Colonic mucosa (tissue), 4 donors: ENCODE measurements at regions not wholly inside any gene's neighbourhood (a gene's known extent, or its start where the extent isn't known, plus 50 kb on each side); places are given as distances from the start of the nearest gene placed in this dataset.

Source experiments
- DNase-seq: peaks from one replicate; pipeline ENCODE4 v3.0.0-alpha.2; 2020
- H3K27ac ChIP-seq: fragments of 200-600 bp; one replicate; pipeline ENCODE4 v1.8.0; 2021
- H3K27me3 ChIP-seq: fragments of 200-600 bp; one replicate; pipeline ENCODE4 v1.8.0; 2021
- H3K36me3 ChIP-seq: fragments of 200-600 bp; one replicate; pipeline ENCODE4 v1.8.0; 2021
- H3K4me1 ChIP-seq: fragments of 200-600 bp; one replicate; pipeline ENCODE4 v1.8.0; 2021; ENCODE audit warnings: mild to moderate bottlenecking
- H3K4me3 ChIP-seq: fragments of 200-600 bp; one replicate; pipeline ENCODE4 v1.8.0; 2021
- H3K9ac ChIP-seq, 2 donors: one replicate each; pipeline ENCODE4 v1.7.0; 2013; ENCODE audit warnings: control low read depth in 2 of 2, low read depth in 2 of 2, low read length in 2 of 2
- H3K9me3 ChIP-seq: fragments of 200-600 bp; one replicate; pipeline ENCODE4 v1.8.0; 2021
- intact Hi-C: fragments of 100-400 bp; cut with DNase I; formaldehyde crosslinking; loops from one replicate; pipeline ENCODE4 v1.14.1; 2022
- TF ChIP-seq, protein P1 (sequence below): fragments of 200-600 bp; IDR thresholded peaks from one replicate; pipeline ENCODE4 v1.8.0; 2022; ENCODE audit warnings: antibody characterized with exemption, mild to moderate bottlenecking
- donor health status: healthy.
- donor health status: DM: no; HTN: no; CAD: no.
- donor health status: DM: no; HTN: no; CAD: no.

DNA sequence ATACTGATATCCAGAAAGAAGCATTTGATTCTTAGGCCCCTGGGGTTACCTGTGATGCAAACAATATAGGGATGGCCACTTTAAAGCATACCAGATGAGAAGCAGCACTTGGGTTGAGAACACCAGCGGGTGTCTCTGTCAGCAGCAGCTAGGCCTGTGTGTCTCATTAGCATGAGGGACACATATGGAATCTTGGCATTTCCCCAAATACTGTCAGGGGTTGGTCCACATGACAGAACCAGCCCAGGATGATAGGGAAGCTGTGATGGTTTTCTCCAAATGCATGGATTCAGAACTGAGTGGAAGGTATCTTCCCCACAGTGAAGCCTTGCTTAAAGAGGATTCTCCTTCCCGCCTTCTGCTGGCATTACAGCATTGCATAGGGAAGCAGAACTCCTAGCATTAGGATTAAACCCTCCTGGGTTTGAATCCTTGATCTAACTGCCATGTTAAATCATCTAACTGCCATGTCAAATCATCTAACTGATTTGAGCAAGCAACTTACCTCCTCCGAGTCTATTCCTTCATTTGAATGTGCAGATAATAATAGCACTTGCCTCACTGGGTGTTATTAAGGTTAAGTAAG is 111.5 kb upstream of the WSCD2 start:
- intact Hi-C loops, result no loop called here
- H3K9me3 ChIP-seq, result no peaks in the 10 kb centered on the region
- no peak overlapping the region for H3K27ac ChIP-seq
- no peak overlapping the region for H3K9ac ChIP-seq
- no peaks in the 10 kb centered on the region for H3K36me3 ChIP-seq
- H3K27me3 ChIP-seq, result no peaks in the 10 kb centered on the region
- no peak overlapping the region for H3K4me3 ChIP-seq
- DNase-seq, result no peak
- TF ChIP-seq, protein P1, sequence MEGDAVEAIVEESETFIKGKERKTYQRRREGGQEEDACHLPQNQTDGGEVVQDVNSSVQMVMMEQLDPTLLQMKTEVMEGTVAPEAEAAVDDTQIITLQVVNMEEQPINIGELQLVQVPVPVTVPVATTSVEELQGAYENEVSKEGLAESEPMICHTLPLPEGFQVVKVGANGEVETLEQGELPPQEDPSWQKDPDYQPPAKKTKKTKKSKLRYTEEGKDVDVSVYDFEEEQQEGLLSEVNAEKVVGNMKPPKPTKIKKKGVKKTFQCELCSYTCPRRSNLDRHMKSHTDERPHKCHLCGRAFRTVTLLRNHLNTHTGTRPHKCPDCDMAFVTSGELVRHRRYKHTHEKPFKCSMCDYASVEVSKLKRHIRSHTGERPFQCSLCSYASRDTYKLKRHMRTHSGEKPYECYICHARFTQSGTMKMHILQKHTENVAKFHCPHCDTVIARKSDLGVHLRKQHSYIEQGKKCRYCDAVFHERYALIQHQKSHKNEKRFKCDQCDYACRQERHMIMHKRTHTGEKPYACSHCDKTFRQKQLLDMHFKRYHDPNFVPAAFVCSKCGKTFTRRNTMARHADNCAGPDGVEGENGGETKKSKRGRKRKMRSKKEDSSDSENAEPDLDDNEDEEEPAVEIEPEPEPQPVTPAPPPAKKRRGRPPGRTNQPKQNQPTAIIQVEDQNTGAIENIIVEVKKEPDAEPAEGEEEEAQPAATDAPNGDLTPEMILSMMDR, result no peak
- H3K4me1 ChIP-seq, result no peaks in the 10 kb centered on the region

DNA sequence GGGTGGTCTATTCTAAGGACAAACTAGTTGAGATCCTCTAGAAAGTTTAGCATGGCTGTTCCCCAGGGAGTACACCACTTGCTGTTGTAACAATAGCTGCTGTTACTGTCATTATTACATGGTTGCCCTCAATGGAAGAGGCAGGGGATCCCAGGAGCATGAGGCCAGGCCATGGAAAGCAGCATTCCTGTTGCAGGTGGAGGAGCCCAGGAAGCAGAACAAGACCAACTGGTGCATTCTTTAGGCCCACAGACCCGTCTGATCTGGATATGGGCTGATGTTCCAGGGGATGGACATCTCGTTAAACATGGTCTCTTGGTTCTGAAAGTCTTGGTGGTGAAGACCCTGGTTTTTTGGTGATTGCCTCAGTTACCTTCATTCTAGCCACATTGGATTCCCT is 109.2 kb upstream of the WSCD2 start:
- Histone ChIP-seq H3K9ac (no peak overlapping the region), H3K4me3 (no peak overlapping the region), H3K9me3 (no peaks in the 10 kb centered on the region), H3K4me1 (no peaks in the 10 kb centered on the region), H3K36me3 (no peaks in the 10 kb centered on the region), H3K27ac (no peak overlapping the region), H3K27me3 (no peaks in the 10 kb centered on the region)
- no peak for DNase-seq
- intact Hi-C loops, result no loop called here
- TF ChIP-seq, protein P1, result no peak

DNA sequence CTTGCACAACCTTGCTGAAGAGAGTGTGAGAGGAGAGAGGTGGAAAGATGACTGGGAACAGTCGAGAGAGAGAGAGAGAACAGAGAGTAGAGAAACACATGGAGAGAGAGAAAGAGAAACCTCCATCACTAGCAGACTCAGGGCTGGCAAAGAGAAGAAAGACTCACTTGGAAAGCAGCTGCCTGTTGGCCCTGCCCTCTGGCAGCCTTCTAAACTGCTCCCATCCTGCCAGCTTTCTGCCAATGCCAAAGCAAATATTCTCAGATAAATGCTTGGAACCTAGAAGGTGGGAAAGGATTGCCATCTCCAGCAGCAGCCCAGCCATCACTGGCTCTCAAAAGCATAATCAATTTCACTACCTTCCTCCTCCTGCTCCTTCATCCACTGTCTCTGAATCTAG is 107.9 kb upstream of the WSCD2 start:
- TF ChIP-seq, protein P1, result no peak
- no peak overlapping the region for H3K9ac ChIP-seq
- no peaks in the 10 kb centered on the region for H3K27me3 ChIP-seq
- no peaks in the 10 kb centered on the region for H3K9me3 ChIP-seq
- no peaks in the 10 kb centered on the region for H3K36me3 ChIP-seq
- no peaks in the 10 kb centered on the region for H3K4me1 ChIP-seq
- intact Hi-C loops, result no loop called here
- DNase-seq, result no peak
- H3K4me3 ChIP-seq, result no peak overlapping the region
- H3K27ac ChIP-seq, result no peak overlapping the region

DNA sequence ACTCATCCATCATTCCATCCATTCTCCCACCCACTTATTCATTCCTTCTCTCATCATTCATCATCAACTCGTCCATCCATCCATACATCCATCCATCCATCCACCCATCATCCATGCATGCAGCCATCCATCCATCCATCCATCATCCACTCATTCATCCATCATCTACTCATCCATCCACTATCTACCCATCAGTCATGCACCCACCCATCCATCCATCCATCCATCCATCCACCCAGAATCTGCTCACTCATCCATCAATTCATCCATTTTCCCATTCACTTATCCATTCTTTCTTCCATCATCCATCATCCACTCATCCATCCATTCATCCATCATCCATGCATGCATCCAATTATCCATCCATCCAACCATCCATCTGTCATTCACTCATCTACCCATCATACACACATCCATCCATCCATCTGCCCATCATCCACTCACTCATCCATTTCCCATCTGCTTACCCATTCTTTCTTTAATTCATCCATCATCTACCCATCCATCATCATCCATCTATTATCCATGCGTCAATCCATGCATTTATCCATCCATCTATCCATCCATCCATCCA is 107.1 kb upstream of the WSCD2 start:
- TF ChIP-seq, protein P1, result no peak
- H3K36me3 ChIP-seq, result no peaks in the 10 kb centered on the region
- intact Hi-C loops, result no loop called here
- H3K9me3 ChIP-seq, result no peaks in the 10 kb centered on the region
- H3K4me1 ChIP-seq, result no peaks in the 10 kb centered on the region
- H3K4me3 ChIP-seq, result no peak overlapping the region
- H3K27ac ChIP-seq, result no peak overlapping the region
- no peak for DNase-seq
- no peaks in the 10 kb centered on the region for H3K27me3 ChIP-seq
- H3K9ac ChIP-seq, result no peak overlapping the region

DNA sequence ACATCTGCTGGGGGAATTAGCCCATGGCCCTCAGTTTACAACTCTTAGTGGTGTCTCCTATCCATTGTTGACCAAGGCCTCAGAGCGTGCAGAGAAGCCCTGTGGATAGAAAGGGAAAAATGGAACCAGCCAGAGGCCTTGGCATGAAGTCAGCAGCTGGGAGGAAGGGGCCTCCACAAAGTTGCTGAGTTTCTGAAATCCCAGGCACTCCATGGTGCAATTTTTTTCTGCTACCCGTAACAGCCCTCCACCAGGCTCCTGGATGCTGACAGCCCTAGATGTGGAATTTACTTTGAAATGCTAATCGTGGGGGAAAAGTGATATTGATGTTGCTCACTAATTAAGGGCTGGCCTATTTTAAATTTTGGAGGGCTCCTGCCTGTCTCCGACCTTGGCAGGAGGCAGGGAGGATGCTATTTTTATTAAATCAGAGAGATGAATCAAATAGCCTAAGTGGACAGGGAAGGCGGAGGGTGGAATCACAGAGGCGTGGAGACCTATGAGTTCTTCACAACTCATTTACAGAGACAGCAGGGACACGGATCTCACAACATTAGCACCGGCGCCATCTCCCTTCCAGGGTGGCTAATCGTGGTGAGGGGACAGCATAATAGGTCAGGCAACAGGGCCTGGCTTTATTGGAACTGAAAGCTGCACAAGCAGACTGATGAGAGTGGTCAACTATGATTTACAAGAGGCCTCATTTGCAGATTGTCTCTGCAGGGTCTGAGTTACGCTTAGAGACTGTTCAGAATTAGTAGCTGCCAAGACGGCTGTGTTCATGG is 99.8 kb upstream of the WSCD2 start:
- no peaks in the 10 kb centered on the region for H3K4me1 ChIP-seq

More for the DNA sequence above, 99.8 kb upstream of the WSCD2 start:
- Histone ChIP-seq H3K9me3 (no peaks in the 10 kb centered on the region), H3K4me3 (no peak overlapping the region), H3K27me3 (no peaks in the 10 kb centered on the region), H3K36me3 (no peaks in the 10 kb centered on the region), H3K27ac (no peak overlapping the region), H3K9ac (no peak overlapping the region)
- no peak for DNase-seq
- intact Hi-C loops, result no loop called here
- TF ChIP-seq, protein P1, result no peak
